NB4 (cell line): ENCODE measurements at regions not wholly inside any gene's neighbourhood (a gene's known extent, or its start where the extent isn't known, plus 50 kb on each side); places are given as distances from the start of the nearest gene placed in this dataset.
"Not testable (repeated sequence)": the region's sequence is repeated elsewhere in the genome, so short reads cannot be mapped to it uniquely, and the experiment has no call there.

Experiments used
- DNase-seq: peaks from one replicate; pipeline ENCODE4 v3.0.0; 2010; ENCODE audit warnings: low read depth
- H3K4me3 ChIP-seq: one replicate; pipeline ENCODE4 v1.5.1; 2011; ENCODE audit warnings: mild to moderate bottlenecking, low read depth, low read length, moderate library complexity
- MYC ChIP-seq: IDR thresholded peaks from 2 replicates; pipeline ENCODE4 v1.6.1; 2011; ENCODE audit warnings: low read depth, low read length
- POLR2A ChIP-seq: IDR thresholded peaks from 2 replicates; pipeline ENCODE4 v1.6.1; 2011; ENCODE audit warnings: mild to moderate bottlenecking; ENCODE audit not compliant: insufficient read length; ENCODE audit errors: extremely low read depth
- TF ChIP-seq, protein P1 (sequence below): IDR thresholded peaks from one replicate; pipeline ENCODE4 v1.5.1; 2012; ENCODE audit warnings: low read depth, low read length
- TF ChIP-seq, protein P2 (sequence below): IDR thresholded peaks from 2 replicates; pipeline ENCODE4 v1.6.1; 2011; ENCODE audit warnings: low read depth, low read length

DNA sequence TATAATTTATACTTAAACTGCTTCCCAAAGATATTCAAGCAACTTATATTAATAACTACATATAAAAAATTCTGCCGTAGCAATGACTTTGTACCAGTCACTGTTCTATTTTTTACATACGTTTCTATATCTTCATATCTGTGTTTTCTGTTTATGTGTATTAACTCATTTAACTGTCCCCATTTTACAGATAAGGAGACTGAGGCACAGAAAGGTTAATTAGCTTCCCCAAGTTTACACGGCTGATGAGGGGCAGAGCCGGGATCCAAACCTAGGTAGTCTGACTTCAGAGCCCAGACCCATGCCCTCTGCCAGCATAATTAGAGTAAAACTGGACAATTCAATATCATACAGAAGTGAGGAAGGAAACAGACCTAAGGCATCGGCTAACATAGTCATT, 259.7 kb upstream of the TUT7 start:
- TF ChIP-seq MYC (no peak), POLR2A (no peak)
- no peak for DNase-seq

DNA sequence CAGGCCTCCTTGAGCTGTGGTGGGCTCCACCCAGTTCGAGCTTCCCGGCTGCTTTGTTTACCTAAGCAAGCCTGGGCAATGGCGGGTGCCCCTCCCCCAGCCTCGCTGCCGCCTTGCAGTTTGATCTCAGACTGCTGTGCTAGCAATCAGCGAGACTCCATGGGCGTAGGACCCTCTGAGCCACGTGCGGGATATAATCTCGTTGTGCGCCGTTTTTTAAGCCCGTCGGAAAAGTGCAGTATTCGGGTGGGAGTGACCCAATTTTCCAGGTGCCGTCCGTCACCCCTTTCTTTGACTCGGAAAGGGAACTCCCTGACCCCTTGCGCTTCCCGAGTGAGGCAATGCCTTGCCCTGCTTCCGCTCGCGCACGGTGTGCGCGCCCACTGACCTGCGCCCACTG, 257.3 kb upstream of the TUT7 start:
- H3K4me3 ChIP-seq, DNase-seq: not testable (repeated sequence)

More for the DNA sequence above, 259.7 kb upstream of the TUT7 start:
- no peak overlapping the region for H3K4me3 ChIP-seq

DNA sequence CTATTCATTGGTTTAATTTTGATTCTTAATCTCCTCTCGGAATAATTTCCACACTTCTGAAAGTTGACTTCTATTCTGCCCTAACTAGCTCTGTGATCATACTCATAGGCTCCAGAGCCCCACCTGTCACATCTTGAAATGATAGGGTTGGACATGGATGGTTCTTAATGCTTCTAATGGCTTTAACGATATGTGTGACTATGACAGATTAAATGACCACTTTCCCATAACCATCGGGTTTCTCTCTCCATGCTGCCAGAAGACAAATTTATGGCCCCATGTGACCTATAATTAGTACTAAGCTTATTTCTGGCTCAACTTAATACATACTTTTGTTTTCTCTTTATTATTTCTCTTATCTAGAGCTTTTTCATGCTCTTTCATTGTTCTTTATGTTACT, 251.1 kb upstream of the TUT7 start:
- no peak overlapping the region for H3K4me3 ChIP-seq
- no peak for TF ChIP-seq MYC
- TF ChIP-seq, protein P1, sequence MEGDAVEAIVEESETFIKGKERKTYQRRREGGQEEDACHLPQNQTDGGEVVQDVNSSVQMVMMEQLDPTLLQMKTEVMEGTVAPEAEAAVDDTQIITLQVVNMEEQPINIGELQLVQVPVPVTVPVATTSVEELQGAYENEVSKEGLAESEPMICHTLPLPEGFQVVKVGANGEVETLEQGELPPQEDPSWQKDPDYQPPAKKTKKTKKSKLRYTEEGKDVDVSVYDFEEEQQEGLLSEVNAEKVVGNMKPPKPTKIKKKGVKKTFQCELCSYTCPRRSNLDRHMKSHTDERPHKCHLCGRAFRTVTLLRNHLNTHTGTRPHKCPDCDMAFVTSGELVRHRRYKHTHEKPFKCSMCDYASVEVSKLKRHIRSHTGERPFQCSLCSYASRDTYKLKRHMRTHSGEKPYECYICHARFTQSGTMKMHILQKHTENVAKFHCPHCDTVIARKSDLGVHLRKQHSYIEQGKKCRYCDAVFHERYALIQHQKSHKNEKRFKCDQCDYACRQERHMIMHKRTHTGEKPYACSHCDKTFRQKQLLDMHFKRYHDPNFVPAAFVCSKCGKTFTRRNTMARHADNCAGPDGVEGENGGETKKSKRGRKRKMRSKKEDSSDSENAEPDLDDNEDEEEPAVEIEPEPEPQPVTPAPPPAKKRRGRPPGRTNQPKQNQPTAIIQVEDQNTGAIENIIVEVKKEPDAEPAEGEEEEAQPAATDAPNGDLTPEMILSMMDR, result no peak
- no peak for DNase-seq

DNA sequence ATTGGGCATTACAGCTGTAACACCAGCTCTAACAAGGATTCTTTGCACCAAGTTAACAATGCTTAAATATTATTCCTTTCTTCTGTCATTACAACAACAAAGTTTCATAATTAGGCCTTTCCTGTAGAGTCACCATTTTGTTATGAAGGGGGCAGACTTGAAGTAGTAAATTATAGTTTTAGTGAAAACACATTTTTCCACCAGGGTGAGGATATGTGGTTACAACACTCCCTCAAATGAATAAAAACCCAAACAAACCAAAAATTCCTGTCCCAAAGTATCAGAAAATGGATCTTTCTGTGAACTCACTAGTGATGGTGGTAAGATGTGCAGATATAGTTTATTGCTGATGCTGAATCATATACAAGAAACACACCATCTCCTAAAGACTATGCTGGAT, 250.5 kb upstream of the TUT7 start:
- no peak for TF ChIP-seq MYC
- TF ChIP-seq, protein P1, result no peak
- TF ChIP-seq, protein P2, sequence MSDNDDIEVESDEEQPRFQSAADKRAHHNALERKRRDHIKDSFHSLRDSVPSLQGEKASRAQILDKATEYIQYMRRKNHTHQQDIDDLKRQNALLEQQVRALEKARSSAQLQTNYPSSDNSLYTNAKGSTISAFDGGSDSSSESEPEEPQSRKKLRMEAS, result no peak
- TF ChIP-seq POLR2A, result no peak
- no peak for DNase-seq

DNA sequence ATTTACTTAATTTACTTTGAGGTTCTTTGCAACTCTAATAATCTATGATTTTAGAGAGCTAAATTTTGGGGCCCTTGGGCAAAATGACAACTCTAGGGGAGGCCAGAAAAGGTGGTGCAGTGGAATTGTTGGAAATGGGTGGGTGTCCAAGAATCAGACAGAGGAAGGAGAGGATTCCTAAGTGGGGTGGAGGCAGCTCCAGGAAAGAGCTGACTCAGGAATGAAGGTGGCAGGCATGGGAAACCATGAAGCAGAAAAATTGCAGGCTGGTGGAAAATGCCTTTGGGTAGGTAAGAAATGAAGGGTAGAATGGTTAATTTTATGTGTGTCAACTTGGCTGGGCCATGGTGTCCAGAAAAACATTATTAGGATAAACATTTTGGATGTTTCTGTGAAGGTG, 248.5 kb upstream of the TUT7 start:
- H3K4me3 ChIP-seq, result no peak overlapping the region
- TF ChIP-seq, protein P2, result no peak
- TF ChIP-seq POLR2A (no peak), MYC (no peak)
- TF ChIP-seq, protein P1, result no peak
- no peak for DNase-seq

More for the DNA sequence above, 250.5 kb upstream of the TUT7 start:
- H3K4me3 ChIP-seq, result no peak overlapping the region

DNA sequence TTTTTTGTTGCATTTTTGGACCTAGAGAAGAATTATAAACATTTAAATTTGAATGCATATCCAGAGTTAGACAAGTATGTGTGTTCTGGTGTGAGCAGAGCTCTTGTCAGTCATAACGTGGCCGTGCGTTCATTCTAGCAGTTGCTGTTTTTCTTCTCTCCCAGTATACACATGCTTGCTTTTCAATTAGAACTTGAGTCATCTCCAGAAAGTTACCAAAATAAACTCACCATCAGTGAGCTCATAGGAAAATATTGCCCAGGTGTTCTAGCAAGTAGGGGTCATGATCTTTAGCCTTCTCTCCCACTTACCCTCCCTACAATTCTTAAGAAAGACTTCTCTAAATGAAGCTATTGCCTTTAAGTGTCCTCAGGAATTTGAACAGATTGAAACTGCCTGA, 247.5 kb upstream of the TUT7 start:
- DNase-seq, result no peak
- H3K4me3 ChIP-seq, result no peak overlapping the region
- TF ChIP-seq, protein P2, result no peak

DNA sequence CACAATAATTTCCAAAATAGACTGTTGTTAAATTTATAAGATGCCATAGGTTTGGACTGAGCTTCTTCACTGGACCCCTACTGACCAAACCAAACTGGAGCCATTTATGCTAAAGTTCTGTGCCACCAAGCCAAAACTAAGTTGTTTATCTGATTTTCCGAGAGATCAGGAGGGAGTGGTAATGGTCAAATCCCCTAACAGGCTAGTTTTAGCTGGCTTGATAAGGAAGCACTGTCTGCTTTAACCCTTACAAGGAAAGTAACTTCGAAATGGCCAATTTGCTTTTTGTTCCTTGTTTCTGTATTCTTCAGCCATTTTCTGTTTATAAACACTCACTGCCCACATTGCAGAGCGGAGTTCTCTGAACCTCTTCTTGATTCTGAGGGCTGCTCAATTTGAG, 246.8 kb upstream of the TUT7 start:
- no peak overlapping the region for H3K4me3 ChIP-seq
- TF ChIP-seq POLR2A (no peak), MYC (no peak)
- TF ChIP-seq, protein P1, result no peak
- TF ChIP-seq, protein P2, result no peak
- DNase-seq, result no peak

DNA sequence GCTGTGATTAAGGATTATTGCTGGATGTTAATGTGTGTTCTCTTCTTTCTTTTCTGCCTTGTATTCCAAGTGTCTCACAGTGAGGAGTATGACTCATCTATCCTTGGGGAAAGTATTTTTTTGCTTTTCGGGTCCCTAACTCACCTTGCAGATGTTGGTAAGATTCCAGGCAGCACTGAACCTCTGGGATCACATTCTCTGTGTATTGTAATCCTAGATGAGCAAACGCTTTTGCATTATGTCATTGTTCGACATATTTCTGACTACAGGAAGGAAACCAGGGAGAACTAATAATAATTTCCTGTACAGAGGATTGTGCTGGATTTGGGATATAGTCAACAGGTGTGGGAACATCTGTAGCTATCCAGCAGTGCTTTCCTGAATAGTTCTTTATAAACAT, 246.1 kb upstream of the TUT7 start:
- H3K4me3 ChIP-seq, result no peak overlapping the region
- no peak for DNase-seq
- TF ChIP-seq, protein P2, result no peak
- TF ChIP-seq MYC, result no peak
- TF ChIP-seq, protein P1, result no peak
